ENCODE measurements at regions not wholly inside any gene's neighbourhood (a gene's known extent, or its start where the extent isn't known, plus 50 kb on each side); places are given as distances from the start of the nearest gene placed in this dataset.

GRCh38 chr14:27243365-27243764 lies 645.5 kb upstream of the NOVA1 start:
- H3K4me3 ChIP-seq (ENCODE audit: low read depth, low read length), result no peak overlapping the region
- DNase-seq (ENCODE audit: low read depth), result no peak
- TF ChIP-seq POLR2A (IDR thresholded peaks at IDR 0.05; ENCODE audit: extremely low read depth, insufficient read length) (no peak), MYC (IDR thresholded peaks at IDR 0.05; ENCODE audit: low read depth, low read length) (no peak), MAX (IDR thresholded peaks at IDR 0.05; ENCODE audit: low read depth, low read length) (no peak), CTCF (IDR thresholded peaks at IDR 0.05; ENCODE audit: low read depth, low read length) (no peak)

- H3K4me3 ChIP-seq (ENCODE audit: low read depth, low read length), result no peak overlapping the region
- no peak for DNase-seq (ENCODE audit: low read depth)
- TF ChIP-seq MAX (IDR thresholded peaks at IDR 0.05; ENCODE audit: low read depth, low read length) (no peak), MYC (IDR thresholded peaks at IDR 0.05; ENCODE audit: low read depth, low read length) (no peak), POLR2A (IDR thresholded peaks at IDR 0.05; ENCODE audit: extremely low read depth, insufficient read length) (no peak), CTCF (IDR thresholded peaks at IDR 0.05; ENCODE audit: low read depth, low read length) (no peak)
Observed at GRCh38 chr14:27245947-27246346, 648.1 kb upstream of the NOVA1 start.

- no peak for TF ChIP-seq CTCF (IDR thresholded peaks at IDR 0.05; ENCODE audit: low read depth, low read length)
- no peak for TF ChIP-seq POLR2A (IDR thresholded peaks at IDR 0.05; ENCODE audit: extremely low read depth, insufficient read length)
- no peak for TF ChIP-seq MAX (IDR thresholded peaks at IDR 0.05; ENCODE audit: low read depth, low read length)
- TF ChIP-seq MYC (IDR thresholded peaks at IDR 0.05; ENCODE audit: low read depth, low read length), result no peak
- DNase-seq (ENCODE audit: low read depth), result no peak
- H3K4me3 ChIP-seq (ENCODE audit: low read depth, low read length), result no peak overlapping the region
Observed at GRCh38 chr14:27253966-27254365, 656.1 kb upstream of the NOVA1 start.

- no peak for DNase-seq (ENCODE audit: low read depth)
- TF ChIP-seq MYC (IDR thresholded peaks at IDR 0.05; ENCODE audit: low read depth, low read length), result no peak
- TF ChIP-seq CTCF (IDR thresholded peaks at IDR 0.05; ENCODE audit: low read depth, low read length), result no peak
- TF ChIP-seq POLR2A (IDR thresholded peaks at IDR 0.05; ENCODE audit: extremely low read depth, insufficient read length), result no peak
- TF ChIP-seq MAX (IDR thresholded peaks at IDR 0.05; ENCODE audit: low read depth, low read length), result no peak
- H3K4me3 ChIP-seq (ENCODE audit: low read depth, low read length), result no peak overlapping the region
Observed at GRCh38 chr14:27256805-27257204, 659.0 kb upstream of the NOVA1 start.

- no peak for DNase-seq (ENCODE audit: low read depth)
- TF ChIP-seq POLR2A (IDR thresholded peaks at IDR 0.05; ENCODE audit: extremely low read depth, insufficient read length), result no peak
- TF ChIP-seq CTCF (IDR thresholded peaks at IDR 0.05; ENCODE audit: low read depth, low read length), result no peak
- TF ChIP-seq MYC (IDR thresholded peaks at IDR 0.05; ENCODE audit: low read depth, low read length), result no peak
- TF ChIP-seq MAX (IDR thresholded peaks at IDR 0.05; ENCODE audit: low read depth, low read length), result no peak
- H3K4me3 ChIP-seq (ENCODE audit: low read depth, low read length), result no peak overlapping the region
Observed at GRCh38 chr14:27267876-27268275, 670.0 kb upstream of the NOVA1 start.

- no peak overlapping the region for H3K4me3 ChIP-seq (ENCODE audit: low read depth, low read length)
- DNase-seq (ENCODE audit: low read depth), result no peak
- TF ChIP-seq MAX (IDR thresholded peaks at IDR 0.05; ENCODE audit: low read depth, low read length) (no peak), CTCF (IDR thresholded peaks at IDR 0.05; ENCODE audit: low read depth, low read length) (no peak), POLR2A (IDR thresholded peaks at IDR 0.05; ENCODE audit: extremely low read depth, insufficient read length) (no peak), MYC (IDR thresholded peaks at IDR 0.05; ENCODE audit: low read depth, low read length) (no peak)
Observed at GRCh38 chr14:27270716-27271115, 672.9 kb upstream of the NOVA1 start.
